KOPT-K1 (cell line): ENCODE measurements at regions not wholly inside any gene's neighbourhood (a gene's known extent, or its start where the extent isn't known, plus 50 kb on each side); places are given as distances from the start of the nearest gene placed in this dataset.

Experiments
- H3K27ac ChIP-seq: fragments of 200-600 bp; sonication (generic); 2 replicates; pipeline ENCODE4 v1.5.1; 2016; ENCODE audit warnings: antibody characterized with exemption, mild to moderate bottlenecking, low read depth, low read length; ENCODE audit not compliant: poor library complexity, severe bottlenecking
- H3K36me3 ChIP-seq: fragments of 200-600 bp; sonication (generic); 2 replicates; pipeline ENCODE4 v1.5.1; 2017; ENCODE audit warnings: antibody characterized with exemption, mild to moderate bottlenecking, low read length, moderate library complexity; ENCODE audit not compliant: insufficient read depth
- H3K9me3 ChIP-seq: fragments of 200-600 bp; sonication (generic); 2 replicates; pipeline ENCODE4 v1.5.1; 2017; ENCODE audit warnings: antibody characterized with exemption, low read length, mild to moderate bottlenecking; ENCODE audit not compliant: insufficient read depth, poor library complexity, severe bottlenecking

- Histone ChIP-seq H3K27ac (no peak overlapping the region), H3K9me3 (no peaks in the 10 kb centered on the region), H3K36me3 (no peaks in the 10 kb centered on the region)
Measured at GRCh38 chr3:8282541-8283165, 219.0 kb upstream of the LMCD1 start.

GRCh38 chr3:8283193-8283592, 218.4 kb upstream of the LMCD1 start:
- Histone ChIP-seq H3K27ac (no peak overlapping the region), H3K36me3 (no peaks in the 10 kb centered on the region), H3K9me3 (no peaks in the 10 kb centered on the region)

GRCh38 chr3:8286086-8286485, 215.5 kb upstream of the LMCD1 start:
- no peaks in the 10 kb centered on the region for H3K9me3 ChIP-seq
- H3K36me3 ChIP-seq: no peaks in the 10 kb centered on the region
- H3K27ac ChIP-seq: no peak overlapping the region

GRCh38 chr3:8286749-8287148, 214.9 kb upstream of the LMCD1 start:
- Histone ChIP-seq H3K27ac (no peak overlapping the region), H3K36me3 (no peaks in the 10 kb centered on the region), H3K9me3 (no peaks in the 10 kb centered on the region)

- no peaks in the 10 kb centered on the region for H3K9me3 ChIP-seq
- no peak overlapping the region for H3K27ac ChIP-seq
- H3K36me3 ChIP-seq: no peaks in the 10 kb centered on the region
Measured at GRCh38 chr3:8290611-8291010, 211.0 kb upstream of the LMCD1 start.

- Histone ChIP-seq H3K36me3 (no peaks in the 10 kb centered on the region), H3K9me3 (no peaks in the 10 kb centered on the region), H3K27ac (no peak overlapping the region)
Measured at GRCh38 chr3:8296461-8296860, 205.2 kb upstream of the LMCD1 start.

GRCh38 chr3:8298021-8298954, 203.3 kb upstream of the LMCD1 start:
- no peaks in the 10 kb centered on the region for H3K9me3 ChIP-seq
- no peaks in the 10 kb centered on the region for H3K36me3 ChIP-seq
- no peak overlapping the region for H3K27ac ChIP-seq

GRCh38 chr3:8301977-8302735, 199.5 kb upstream of the LMCD1 start:
- Histone ChIP-seq H3K36me3 (no peaks in the 10 kb centered on the region), H3K27ac (no peak overlapping the region), H3K9me3 (no peaks in the 10 kb centered on the region)

GRCh38 chr3:8303466-8303865, 198.2 kb upstream of the LMCD1 start:
- Histone ChIP-seq H3K27ac (no peak overlapping the region), H3K36me3 (no peaks in the 10 kb centered on the region), H3K9me3 (peaks cover 5% of the 10 kb centered on the region)

- peaks cover 5% of the 10 kb centered on the region for H3K9me3 ChIP-seq
- no peak overlapping the region for H3K27ac ChIP-seq
- H3K36me3 ChIP-seq: no peaks in the 10 kb centered on the region
Measured at GRCh38 chr3:8305371-8305770, 196.3 kb upstream of the LMCD1 start.

GRCh38 chr3:8307545-8308110, 194.0 kb upstream of the LMCD1 start:
- H3K36me3 ChIP-seq: no peaks in the 10 kb centered on the region
- H3K9me3 ChIP-seq: peaks cover 5% of the 10 kb centered on the region
- H3K27ac ChIP-seq: no peak overlapping the region

- H3K36me3 ChIP-seq: no peaks in the 10 kb centered on the region
- no peak overlapping the region for H3K27ac ChIP-seq
- peaks cover 5% of the 10 kb centered on the region for H3K9me3 ChIP-seq
Measured at GRCh38 chr3:8311321-8311720, 190.3 kb upstream of the LMCD1 start.

- Histone ChIP-seq H3K9me3 (peaks cover 5% of the 10 kb centered on the region), H3K36me3 (no peaks in the 10 kb centered on the region), H3K27ac (no peak overlapping the region)
Measured at GRCh38 chr3:8312685-8313084, 188.9 kb upstream of the LMCD1 start.

- Histone ChIP-seq H3K27ac (no peak overlapping the region), H3K9me3 (no peaks in the 10 kb centered on the region), H3K36me3 (no peaks in the 10 kb centered on the region)
Measured at GRCh38 chr3:8313560-8314267, 187.9 kb upstream of the LMCD1 start.
